ENCODE measurements at regions not wholly inside any gene's neighbourhood (a gene's known extent, or its start where the extent isn't known, plus 50 kb on each side); places are given as distances from the start of the nearest gene placed in this dataset.

DNA sequence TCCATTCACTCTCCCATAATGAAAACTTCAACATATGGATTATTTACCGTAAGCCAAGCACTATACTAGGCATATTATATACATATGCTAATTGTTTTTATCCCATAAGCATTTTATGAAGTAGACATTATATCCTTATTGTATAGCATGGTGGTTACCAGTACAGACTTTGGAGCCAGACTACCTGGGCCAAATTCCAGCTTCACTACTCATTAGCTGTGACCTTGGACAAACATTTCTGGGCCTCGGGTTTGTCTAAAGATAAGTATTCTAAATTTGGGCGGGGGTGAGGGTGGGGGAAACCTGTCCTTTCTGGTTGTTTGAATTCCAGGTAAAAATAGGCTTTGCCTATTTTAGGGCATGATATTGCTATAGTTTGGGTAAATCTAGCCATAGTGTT, 66.5 kb upstream of the P2RY1 start:
- TF ChIP-seq, protein P1, sequence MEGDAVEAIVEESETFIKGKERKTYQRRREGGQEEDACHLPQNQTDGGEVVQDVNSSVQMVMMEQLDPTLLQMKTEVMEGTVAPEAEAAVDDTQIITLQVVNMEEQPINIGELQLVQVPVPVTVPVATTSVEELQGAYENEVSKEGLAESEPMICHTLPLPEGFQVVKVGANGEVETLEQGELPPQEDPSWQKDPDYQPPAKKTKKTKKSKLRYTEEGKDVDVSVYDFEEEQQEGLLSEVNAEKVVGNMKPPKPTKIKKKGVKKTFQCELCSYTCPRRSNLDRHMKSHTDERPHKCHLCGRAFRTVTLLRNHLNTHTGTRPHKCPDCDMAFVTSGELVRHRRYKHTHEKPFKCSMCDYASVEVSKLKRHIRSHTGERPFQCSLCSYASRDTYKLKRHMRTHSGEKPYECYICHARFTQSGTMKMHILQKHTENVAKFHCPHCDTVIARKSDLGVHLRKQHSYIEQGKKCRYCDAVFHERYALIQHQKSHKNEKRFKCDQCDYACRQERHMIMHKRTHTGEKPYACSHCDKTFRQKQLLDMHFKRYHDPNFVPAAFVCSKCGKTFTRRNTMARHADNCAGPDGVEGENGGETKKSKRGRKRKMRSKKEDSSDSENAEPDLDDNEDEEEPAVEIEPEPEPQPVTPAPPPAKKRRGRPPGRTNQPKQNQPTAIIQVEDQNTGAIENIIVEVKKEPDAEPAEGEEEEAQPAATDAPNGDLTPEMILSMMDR (IDR thresholded peaks at IDR 0.05; ENCODE audit: low read depth, low read length, poor library complexity, severe bottlenecking): no peak
- TF ChIP-seq EZH2phosphoT487 (IDR thresholded peaks at IDR 0.05; ENCODE audit: borderline replicate concordance, low read length): no peak
- H3K4me3 ChIP-seq (ENCODE audit: low read length): no peak overlapping the region
- H4K20me1 ChIP-seq (ENCODE audit: control insufficient read depth, insufficient read depth, low read depth, low read length): no peaks in the 10 kb centered on the region
- no peaks in the 10 kb centered on the region for H3K9me2 ChIP-seq (replicated peaks; ENCODE audit: control insufficient read depth, low read length)
- no peaks in the 10 kb centered on the region for H3K36me3 ChIP-seq (ENCODE audit: control insufficient read depth, low read length)
- H3K9me3 ChIP-seq (ENCODE audit: control insufficient read depth, insufficient read depth, low read length): no peaks in the 10 kb centered on the region
- H3K79me2 ChIP-seq (ENCODE audit: control insufficient read depth, low read length): no peaks in the 10 kb centered on the region
- no peak overlapping the region for H3K27ac ChIP-seq (ENCODE audit: low read depth, low read length)
- no peak overlapping the region for H3K4me2 ChIP-seq (ENCODE audit: low read length)
- H3F3A ChIP-seq (ENCODE audit: control insufficient read depth, insufficient read depth): no peaks in the 10 kb centered on the region
- H3K4me1 ChIP-seq (ENCODE audit: control insufficient read depth, low read length): no peaks in the 10 kb centered on the region
- H3K27me3 ChIP-seq (ENCODE audit: control insufficient read depth, low read length): no peaks in the 10 kb centered on the region

DNA sequence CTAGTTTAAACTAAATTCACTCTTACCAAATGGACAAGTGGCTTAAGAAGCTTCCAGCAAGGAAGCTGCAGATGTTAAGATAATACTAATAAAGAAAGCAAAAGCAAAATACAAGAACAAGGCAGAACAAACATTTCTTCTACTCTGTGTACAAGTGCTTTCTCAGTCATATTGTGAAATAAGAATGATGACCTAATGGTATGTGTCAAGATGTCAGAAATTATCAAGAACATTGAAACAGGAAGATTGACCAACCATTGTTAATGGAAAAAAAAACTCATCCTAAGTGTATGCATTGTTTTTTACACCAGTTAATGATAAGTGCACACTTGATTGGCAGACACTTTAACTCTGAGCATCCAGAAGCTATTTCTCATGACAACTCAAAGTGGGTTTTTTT, 65.4 kb upstream of the P2RY1 start:
- H3K4me3 ChIP-seq (ENCODE audit: low read length): no peak overlapping the region
- H3K9me2 ChIP-seq (replicated peaks; ENCODE audit: control insufficient read depth, low read length): no peaks in the 10 kb centered on the region
- TF ChIP-seq, protein P1 (IDR thresholded peaks at IDR 0.05; ENCODE audit: low read depth, low read length, poor library complexity, severe bottlenecking): no peak
- no peak for TF ChIP-seq EZH2phosphoT487 (IDR thresholded peaks at IDR 0.05; ENCODE audit: borderline replicate concordance, low read length)
- H3K27ac ChIP-seq (ENCODE audit: low read depth, low read length): no peak overlapping the region
- H4K20me1 ChIP-seq (ENCODE audit: control insufficient read depth, insufficient read depth, low read depth, low read length): no peaks in the 10 kb centered on the region
- H3K9me3 ChIP-seq (ENCODE audit: control insufficient read depth, insufficient read depth, low read length): no peaks in the 10 kb centered on the region
- H3K27me3 ChIP-seq (ENCODE audit: control insufficient read depth, low read length): no peaks in the 10 kb centered on the region
- H3K36me3 ChIP-seq (ENCODE audit: control insufficient read depth, low read length): no peaks in the 10 kb centered on the region
- no peak overlapping the region for H3K4me2 ChIP-seq (ENCODE audit: low read length)
- no peaks in the 10 kb centered on the region for H3K79me2 ChIP-seq (ENCODE audit: control insufficient read depth, low read length)
- H3F3A ChIP-seq (ENCODE audit: control insufficient read depth, insufficient read depth): no peaks in the 10 kb centered on the region
- no peaks in the 10 kb centered on the region for H3K4me1 ChIP-seq (ENCODE audit: control insufficient read depth, low read length)

DNA sequence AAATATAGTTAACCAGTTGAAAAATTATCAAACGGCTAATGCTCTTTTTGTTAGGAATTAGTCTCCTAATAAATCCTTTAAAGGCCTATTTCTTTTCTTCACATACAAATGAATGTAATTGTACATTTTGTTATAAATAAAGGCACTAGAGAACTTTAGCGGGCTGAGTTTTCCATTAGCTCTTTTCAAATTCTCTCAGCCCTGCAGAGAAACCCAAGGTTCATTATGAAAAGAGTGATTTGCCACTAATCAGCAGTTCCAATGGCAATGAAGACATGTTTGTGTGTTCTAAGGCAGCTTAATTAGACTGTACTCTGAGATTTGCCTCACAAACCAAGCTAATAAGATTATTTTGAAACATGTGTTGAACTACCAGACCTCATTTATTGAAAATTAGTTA, 64.6 kb upstream of the P2RY1 start:
- H3K9me3 ChIP-seq (ENCODE audit: control insufficient read depth, insufficient read depth, low read length): no peaks in the 10 kb centered on the region

More for the DNA sequence above, 64.6 kb upstream of the P2RY1 start:
- Histone ChIP-seq H3F3A (ENCODE audit: control insufficient read depth, insufficient read depth) (no peaks in the 10 kb centered on the region), H3K4me3 (ENCODE audit: low read length) (no peak overlapping the region), H3K4me2 (ENCODE audit: low read length) (no peak overlapping the region), H3K36me3 (ENCODE audit: control insufficient read depth, low read length) (no peaks in the 10 kb centered on the region), H3K27me3 (ENCODE audit: control insufficient read depth, low read length) (no peaks in the 10 kb centered on the region), H4K20me1 (ENCODE audit: control insufficient read depth, insufficient read depth, low read depth, low read length) (no peaks in the 10 kb centered on the region), H3K79me2 (ENCODE audit: control insufficient read depth, low read length) (no peaks in the 10 kb centered on the region), H3K4me1 (ENCODE audit: control insufficient read depth, low read length) (no peaks in the 10 kb centered on the region), H3K9me2 (replicated peaks; ENCODE audit: control insufficient read depth, low read length) (no peaks in the 10 kb centered on the region), H3K27ac (ENCODE audit: low read depth, low read length) (no peak overlapping the region)
- TF ChIP-seq, protein P1 (IDR thresholded peaks at IDR 0.05; ENCODE audit: low read depth, low read length, poor library complexity, severe bottlenecking): no peak
- TF ChIP-seq EZH2phosphoT487 (IDR thresholded peaks at IDR 0.05; ENCODE audit: borderline replicate concordance, low read length): no peak
